ENCODE measurements at regions not wholly inside any gene's neighbourhood (a gene's known extent, or its start where the extent isn't known, plus 50 kb on each side); places are given as distances from the start of the nearest gene placed in this dataset.

DNA sequence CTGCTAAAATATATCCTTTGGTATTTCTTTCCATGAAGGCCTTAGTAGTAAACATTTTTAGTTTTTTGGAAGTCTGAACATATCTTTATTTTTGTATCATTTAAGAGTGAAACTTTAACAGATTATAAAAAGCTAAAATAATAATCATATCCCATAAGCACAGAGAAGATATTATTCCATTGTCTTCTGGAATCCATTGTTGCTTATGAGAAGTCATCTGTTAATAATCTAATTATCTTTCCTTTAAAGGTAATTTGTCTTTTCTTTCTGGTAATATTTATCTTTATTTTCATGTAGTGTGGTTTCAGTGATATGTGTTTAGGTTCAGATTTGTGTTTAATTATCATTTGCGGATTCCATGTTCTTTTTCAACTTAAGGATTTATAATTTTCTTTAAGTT, 261.7 kb downstream of the MSRB3 start:
- TF ChIP-seq POLR2A (IDR thresholded peaks at IDR 0.05), result no peak
- TF ChIP-seq, protein P1, sequence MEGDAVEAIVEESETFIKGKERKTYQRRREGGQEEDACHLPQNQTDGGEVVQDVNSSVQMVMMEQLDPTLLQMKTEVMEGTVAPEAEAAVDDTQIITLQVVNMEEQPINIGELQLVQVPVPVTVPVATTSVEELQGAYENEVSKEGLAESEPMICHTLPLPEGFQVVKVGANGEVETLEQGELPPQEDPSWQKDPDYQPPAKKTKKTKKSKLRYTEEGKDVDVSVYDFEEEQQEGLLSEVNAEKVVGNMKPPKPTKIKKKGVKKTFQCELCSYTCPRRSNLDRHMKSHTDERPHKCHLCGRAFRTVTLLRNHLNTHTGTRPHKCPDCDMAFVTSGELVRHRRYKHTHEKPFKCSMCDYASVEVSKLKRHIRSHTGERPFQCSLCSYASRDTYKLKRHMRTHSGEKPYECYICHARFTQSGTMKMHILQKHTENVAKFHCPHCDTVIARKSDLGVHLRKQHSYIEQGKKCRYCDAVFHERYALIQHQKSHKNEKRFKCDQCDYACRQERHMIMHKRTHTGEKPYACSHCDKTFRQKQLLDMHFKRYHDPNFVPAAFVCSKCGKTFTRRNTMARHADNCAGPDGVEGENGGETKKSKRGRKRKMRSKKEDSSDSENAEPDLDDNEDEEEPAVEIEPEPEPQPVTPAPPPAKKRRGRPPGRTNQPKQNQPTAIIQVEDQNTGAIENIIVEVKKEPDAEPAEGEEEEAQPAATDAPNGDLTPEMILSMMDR (IDR thresholded peaks at IDR 0.05), result no peak
- TF ChIP-seq EP300 (IDR thresholded peaks at IDR 0.05), result no peak
